GM12875 (cell line): ENCODE measurements at regions not wholly inside any gene's neighbourhood (a gene's known extent, or its start where the extent isn't known, plus 50 kb on each side); places are given as distances from the start of the nearest gene placed in this dataset.

Experiments used
- H3K4me3 ChIP-seq: one replicate; pipeline ENCODE4 v1.5.1; 2011; ENCODE audit warnings: low read depth, low read length, control low read depth
- CTCF ChIP-seq: IDR thresholded peaks from 2 replicates; pipeline ENCODE4 v1.5.1; 2011; ENCODE audit warnings: low read depth, mild to moderate bottlenecking, control low read depth, inconsistent platforms, low read length, moderate library complexity, borderline replicate concordance; ENCODE audit not compliant: insufficient read depth

- no peak overlapping the region for H3K4me3 ChIP-seq
- no peak for TF ChIP-seq CTCF
These were observed 895.9 kb downstream of the TLE4 start for GRCh38 chr9:80467632-80468031.

DNA sequence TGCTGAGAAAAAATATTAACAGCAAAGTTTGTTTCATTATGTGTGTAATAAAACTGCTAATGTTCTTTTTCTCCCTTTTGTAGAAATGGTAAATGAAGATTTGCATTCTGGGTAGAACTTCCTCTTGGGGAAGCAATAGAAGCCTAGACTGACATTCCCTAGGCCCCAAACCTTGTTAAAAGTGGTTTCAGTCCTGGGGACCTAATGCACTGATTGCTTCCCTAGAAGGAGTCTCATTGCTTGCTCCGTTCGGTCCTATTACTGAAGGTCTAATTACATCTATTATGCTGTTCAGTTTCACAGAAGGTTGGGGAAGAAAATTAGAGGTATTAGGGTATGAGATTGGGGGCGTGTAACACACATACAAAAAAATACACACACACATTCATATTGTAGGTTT lies 893.8 kb downstream of the TLE4 start:
- TF ChIP-seq CTCF = no peak
- H3K4me3 ChIP-seq = no peak overlapping the region

- no peak for TF ChIP-seq CTCF
- H3K4me3 ChIP-seq = no peak overlapping the region
These were observed 877.7 kb downstream of the TLE4 start for GRCh38 chr9:80449513-80449912.

- no peak for TF ChIP-seq CTCF
- H3K4me3 ChIP-seq = no peak overlapping the region
These were observed 877.2 kb downstream of the TLE4 start for GRCh38 chr9:80448996-80449395.

DNA sequence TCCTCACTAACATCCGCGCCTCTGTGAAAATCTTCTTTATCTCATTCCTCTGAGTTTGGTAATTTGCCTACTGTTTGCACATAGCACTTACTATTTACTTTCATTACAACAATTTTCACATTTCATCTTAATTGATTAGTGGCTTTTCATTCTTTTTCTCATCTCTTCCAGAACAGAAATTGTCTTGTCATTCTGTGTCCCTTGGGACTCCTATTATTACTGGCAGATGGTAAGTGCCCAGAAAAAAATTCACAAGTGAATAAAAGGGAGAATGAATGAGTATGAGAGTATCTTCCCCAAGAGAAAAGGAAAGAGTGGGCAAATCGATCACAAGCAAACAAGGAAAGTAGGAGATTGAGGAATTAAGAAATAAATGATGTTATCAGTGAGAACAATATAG lies 876.1 kb downstream of the TLE4 start:
- TF ChIP-seq CTCF = no peak
- H3K4me3 ChIP-seq = no peak overlapping the region

GRCh38 chr9:80440724-80441123 lies 869.0 kb downstream of the TLE4 start:
- H3K4me3 ChIP-seq = no peak overlapping the region
- TF ChIP-seq CTCF = no peak

DNA sequence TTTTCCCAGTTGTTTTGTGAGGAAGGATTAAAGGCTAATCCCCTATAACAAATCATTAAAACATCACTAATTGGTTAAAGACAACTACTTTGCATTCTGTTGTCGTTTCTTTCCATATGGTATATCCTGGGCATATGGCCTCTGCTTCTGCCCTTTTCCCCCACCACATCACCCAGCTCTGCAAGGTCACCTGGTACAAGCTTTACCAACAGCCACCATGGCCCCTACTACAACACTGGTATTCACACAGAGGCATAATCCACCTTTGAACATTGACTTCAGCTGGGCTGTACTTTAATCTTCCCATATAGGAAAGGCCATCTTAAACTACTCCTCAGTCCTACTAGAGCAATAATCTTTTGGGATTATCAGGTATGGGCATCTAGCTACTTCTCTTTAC lies 866.1 kb downstream of the TLE4 start:
- H3K4me3 ChIP-seq = no peak overlapping the region
- no peak for TF ChIP-seq CTCF
